ENCODE measurements at regions not wholly inside any gene's neighbourhood (a gene's known extent, or its start where the extent isn't known, plus 50 kb on each side); places are given as distances from the start of the nearest gene placed in this dataset.
"Not testable (repeated sequence)": the region's sequence is repeated elsewhere in the genome, so short reads cannot be mapped to it uniquely, and the experiment has no call there.

DNA sequence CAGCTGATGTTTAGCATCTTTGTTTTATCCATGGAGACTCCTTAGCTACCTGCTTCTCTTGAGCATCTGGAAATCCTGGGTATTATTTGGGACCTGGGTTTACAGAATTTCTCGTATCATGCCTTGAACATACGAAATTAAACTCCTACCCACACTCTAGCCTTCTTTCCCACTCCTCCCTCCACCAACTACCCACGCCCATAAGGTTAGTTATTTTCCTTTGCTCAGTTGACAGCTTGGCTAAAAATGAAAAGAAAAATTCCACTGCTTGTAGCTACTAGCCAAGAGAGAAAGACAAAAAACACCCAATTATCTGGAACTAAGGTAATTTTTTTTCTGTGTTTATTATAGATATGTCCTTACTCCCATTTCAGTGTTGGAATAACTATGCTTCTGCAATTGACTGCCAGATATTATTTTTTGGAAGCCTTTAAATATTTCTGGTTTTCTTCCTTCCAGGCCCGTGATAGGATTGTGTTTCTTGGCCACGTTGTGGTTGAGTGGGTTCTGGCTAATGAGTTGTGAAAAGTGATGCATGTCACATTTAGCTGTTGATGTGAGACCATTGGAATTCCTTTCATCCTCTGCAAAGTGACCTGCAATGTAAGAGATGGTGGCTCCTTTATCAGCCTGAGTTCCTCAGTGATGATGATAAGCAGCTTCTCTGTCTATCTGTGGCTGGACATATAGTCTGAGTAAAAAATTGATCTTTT lies 308.1 kb downstream of the LRRC70 start:
- Histone ChIP-seq H3K9ac (ENCODE audit: low read length) (no peak overlapping the region), H3K9me3 (ENCODE audit: control insufficient read depth, low read depth, low read length) (no peaks in the 10 kb centered on the region), H3K4me1 (ENCODE audit: control insufficient read depth, low read depth, low read length) (no peaks in the 10 kb centered on the region), H3K27ac (ENCODE audit: low read length) (no peak overlapping the region), H3K36me3 (ENCODE audit: control insufficient read depth, low read depth, low read length) (no peaks in the 10 kb centered on the region), H3K27me3 (ENCODE audit: control insufficient read depth, insufficient read depth, low read length) (no peaks in the 10 kb centered on the region), H3K4me3 (ENCODE audit: low read length) (no peak overlapping the region)

DNA sequence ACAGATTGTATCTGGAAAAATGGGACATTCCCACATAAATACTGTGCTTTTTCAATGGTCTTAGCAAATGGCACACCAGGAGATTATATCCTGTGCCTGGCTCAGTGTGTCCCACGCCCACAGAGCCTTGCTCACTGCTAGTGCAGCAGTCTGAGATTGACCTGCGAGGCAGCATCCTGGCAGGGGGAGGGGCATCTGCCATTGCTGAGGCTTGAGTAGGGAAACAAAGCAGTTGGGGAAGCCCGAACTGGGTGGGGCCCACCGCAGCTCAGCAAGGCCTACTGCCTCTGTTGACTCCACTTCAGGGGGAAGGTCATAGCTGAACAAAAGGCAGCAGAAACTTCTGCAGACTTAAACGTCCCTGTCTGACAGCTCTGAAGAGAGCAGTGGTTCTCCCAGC lies 258.7 kb downstream of the LRRC70 start:
- not testable (repeated sequence) for H3K9me3 ChIP-seq (ENCODE audit: control insufficient read depth, low read depth, low read length); H3K9ac ChIP-seq (ENCODE audit: low read length); H3K27ac ChIP-seq (ENCODE audit: low read length); H3K36me3 ChIP-seq (ENCODE audit: control insufficient read depth, low read depth, low read length); H3K4me1 ChIP-seq (ENCODE audit: control insufficient read depth, low read depth, low read length); H3K27me3 ChIP-seq (ENCODE audit: control insufficient read depth, insufficient read depth, low read length); H3K4me3 ChIP-seq (ENCODE audit: low read length)

DNA sequence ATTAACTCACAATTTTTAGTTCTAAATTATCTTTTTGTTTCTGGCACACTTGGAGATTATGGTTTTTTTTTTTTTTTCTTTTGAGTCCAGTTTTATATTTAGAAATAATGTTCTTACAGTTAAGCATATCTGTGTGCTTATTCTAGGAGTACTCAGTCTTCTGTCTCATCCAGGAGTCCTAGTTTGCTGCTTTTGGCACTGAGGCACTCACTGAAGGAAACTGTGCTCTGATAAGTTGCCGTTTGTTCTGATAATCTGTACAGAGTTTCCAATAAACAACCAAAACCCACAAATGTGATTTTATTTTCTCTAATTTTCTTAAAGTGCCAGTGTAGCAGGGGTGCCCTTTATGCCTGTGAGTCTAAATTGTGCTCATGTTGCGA lies 251.0 kb downstream of the LRRC70 start:
- H3K27ac ChIP-seq (ENCODE audit: low read length), result no peak overlapping the region

DNA sequence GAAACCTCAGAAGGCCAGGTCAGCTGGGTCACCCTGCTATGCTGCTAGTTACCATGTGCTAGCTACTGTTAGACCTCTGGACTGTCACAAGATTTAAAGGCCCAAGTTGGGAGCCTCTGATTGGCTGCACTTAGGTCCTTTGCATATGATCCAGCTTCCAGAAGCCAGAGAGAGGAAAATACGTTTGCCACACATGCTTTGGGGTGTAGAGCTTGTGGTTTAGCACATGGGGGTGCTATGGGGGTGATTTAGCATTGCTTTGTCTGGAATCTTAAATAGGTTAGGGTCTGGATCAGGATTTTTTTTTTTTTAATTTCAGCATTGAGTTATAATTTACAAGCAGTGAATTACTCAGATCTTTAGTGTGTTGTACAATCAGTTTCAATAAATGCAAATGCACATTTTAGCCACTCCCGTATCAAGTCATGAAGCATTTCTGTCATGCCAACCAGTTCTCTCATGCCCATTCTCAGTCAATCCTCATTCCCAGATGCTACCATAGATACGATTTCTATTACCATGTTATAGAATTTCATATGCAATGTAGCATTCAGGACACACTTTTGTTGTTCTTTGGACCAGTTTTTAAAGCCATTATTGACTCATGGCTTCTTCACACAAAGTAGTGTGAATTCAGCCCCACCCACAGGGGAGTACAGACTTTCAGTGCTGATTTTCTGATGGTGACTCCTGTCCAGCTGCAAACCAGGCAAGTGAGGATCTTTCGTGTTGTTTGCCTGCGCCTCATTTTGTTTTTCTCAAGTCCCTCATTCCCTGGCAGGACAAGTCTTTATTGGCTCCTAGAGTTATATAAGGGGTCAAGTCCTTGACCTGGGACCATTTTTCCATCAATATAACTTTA lies 250.4 kb downstream of the LRRC70 start:
- no peaks in the 10 kb centered on the region for H3K4me1 ChIP-seq (ENCODE audit: control insufficient read depth, low read depth, low read length)
- no peaks in the 10 kb centered on the region for H3K36me3 ChIP-seq (ENCODE audit: control insufficient read depth, low read depth, low read length)
- H3K27ac ChIP-seq (ENCODE audit: low read length), result no peak overlapping the region
- no peak overlapping the region for H3K4me3 ChIP-seq (ENCODE audit: low read length)
- no peaks in the 10 kb centered on the region for H3K9me3 ChIP-seq (ENCODE audit: control insufficient read depth, low read depth, low read length)
- H3K27me3 ChIP-seq (ENCODE audit: control insufficient read depth, insufficient read depth, low read length), result no peaks in the 10 kb centered on the region
- H3K9ac ChIP-seq (ENCODE audit: low read length), result no peak overlapping the region

More for the DNA sequence above, 251.0 kb downstream of the LRRC70 start:
- H3K4me1 ChIP-seq (ENCODE audit: control insufficient read depth, low read depth, low read length), result no peaks in the 10 kb centered on the region
- no peaks in the 10 kb centered on the region for H3K36me3 ChIP-seq (ENCODE audit: control insufficient read depth, low read depth, low read length)
- H3K4me3 ChIP-seq (ENCODE audit: low read length), result no peak overlapping the region
- no peaks in the 10 kb centered on the region for H3K27me3 ChIP-seq (ENCODE audit: control insufficient read depth, insufficient read depth, low read length)
- no peaks in the 10 kb centered on the region for H3K9me3 ChIP-seq (ENCODE audit: control insufficient read depth, low read depth, low read length)
- H3K9ac ChIP-seq (ENCODE audit: low read length), result no peak overlapping the region

DNA sequence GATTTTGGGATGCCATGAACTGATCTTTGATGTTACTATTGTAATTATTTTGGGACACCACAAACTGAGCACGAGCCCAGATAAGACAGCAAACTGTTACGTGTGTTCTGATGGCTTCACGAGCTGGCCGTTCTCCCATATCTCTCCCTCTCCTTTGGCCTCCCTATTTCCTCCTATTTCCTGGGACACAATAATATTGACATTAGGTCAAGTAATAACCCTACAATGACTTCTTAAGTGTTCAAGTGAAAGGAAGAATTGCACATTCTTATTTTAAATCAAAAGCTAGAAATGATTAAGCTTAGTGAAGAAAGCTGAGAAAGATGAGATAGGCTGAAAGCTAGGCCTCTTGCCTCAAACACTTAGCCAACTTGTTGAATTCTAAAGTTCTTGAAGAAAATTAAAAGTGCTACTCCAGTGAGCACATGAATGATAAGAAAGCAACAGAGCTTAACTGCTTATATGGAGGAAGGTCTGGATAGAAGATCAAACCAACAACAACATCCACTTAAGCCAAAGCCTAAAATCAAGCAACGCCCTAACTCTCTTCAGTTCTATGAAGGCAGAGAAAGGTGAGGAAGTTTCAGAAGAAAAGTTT lies 247.1 kb downstream of the LRRC70 start:
- no peaks in the 10 kb centered on the region for H3K27me3 ChIP-seq (ENCODE audit: control insufficient read depth, insufficient read depth, low read length)
- no peak overlapping the region for H3K9ac ChIP-seq (ENCODE audit: low read length)
- H3K4me1 ChIP-seq (ENCODE audit: control insufficient read depth, low read depth, low read length), result no peaks in the 10 kb centered on the region
- no peak overlapping the region for H3K4me3 ChIP-seq (ENCODE audit: low read length)
- no peaks in the 10 kb centered on the region for H3K36me3 ChIP-seq (ENCODE audit: control insufficient read depth, low read depth, low read length)
- no peak overlapping the region for H3K27ac ChIP-seq (ENCODE audit: low read length)
- H3K9me3 ChIP-seq (ENCODE audit: control insufficient read depth, low read depth, low read length), result no peaks in the 10 kb centered on the region

DNA sequence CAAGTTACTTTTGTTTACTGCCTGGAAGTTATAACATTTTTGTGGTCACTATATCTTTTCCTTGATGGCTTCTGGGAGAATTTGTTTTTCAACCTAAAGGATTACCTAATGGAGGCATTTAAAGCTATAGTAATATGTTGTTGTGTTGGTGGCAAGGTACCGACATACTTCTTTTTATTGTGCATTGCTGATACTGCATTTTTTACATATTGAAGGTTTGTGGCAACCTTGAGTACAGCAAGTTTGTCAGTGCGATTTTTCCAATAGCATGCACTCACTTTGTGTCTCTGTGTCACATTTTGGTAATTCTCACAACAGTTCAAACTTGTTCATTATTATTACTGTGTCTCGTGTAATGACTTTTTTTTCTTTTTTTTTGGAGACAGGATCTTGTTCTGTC lies 246.3 kb downstream of the LRRC70 start:
- Histone ChIP-seq H3K9ac (ENCODE audit: low read length) (no peak overlapping the region), H3K36me3 (ENCODE audit: control insufficient read depth, low read depth, low read length) (no peaks in the 10 kb centered on the region), H3K9me3 (ENCODE audit: control insufficient read depth, low read depth, low read length) (no peaks in the 10 kb centered on the region), H3K27me3 (ENCODE audit: control insufficient read depth, insufficient read depth, low read length) (no peaks in the 10 kb centered on the region), H3K4me3 (ENCODE audit: low read length) (no peak overlapping the region), H3K4me1 (ENCODE audit: control insufficient read depth, low read depth, low read length) (no peaks in the 10 kb centered on the region), H3K27ac (ENCODE audit: low read length) (no peak overlapping the region)

DNA sequence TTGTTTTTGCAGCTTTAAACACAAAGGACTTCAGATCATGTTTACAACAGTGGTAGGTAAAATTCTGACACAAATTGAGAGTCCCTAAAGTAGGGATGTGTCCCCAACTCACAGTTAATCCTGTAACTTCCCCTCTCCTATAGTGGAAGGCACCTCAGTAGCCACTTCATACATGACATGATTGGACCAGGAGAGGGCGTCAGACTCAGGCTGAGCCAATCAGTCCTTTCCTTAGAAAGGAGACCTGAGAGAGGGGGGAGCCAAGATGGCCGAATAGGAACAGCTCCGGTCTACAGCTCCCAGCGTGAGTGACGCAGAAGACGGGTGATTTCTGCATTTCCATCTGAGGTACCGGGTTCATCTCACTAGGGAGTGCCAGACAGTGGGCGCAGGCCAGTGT lies 238.4 kb downstream of the LRRC70 start:
- not testable (repeated sequence) for H3K27ac ChIP-seq (ENCODE audit: low read length); H3K9ac ChIP-seq (ENCODE audit: low read length); H3K27me3 ChIP-seq (ENCODE audit: control insufficient read depth, insufficient read depth, low read length); H3K9me3 ChIP-seq (ENCODE audit: control insufficient read depth, low read depth, low read length); H3K36me3 ChIP-seq (ENCODE audit: control insufficient read depth, low read depth, low read length); H3K4me3 ChIP-seq (ENCODE audit: low read length); H3K4me1 ChIP-seq (ENCODE audit: control insufficient read depth, low read depth, low read length)

DNA sequence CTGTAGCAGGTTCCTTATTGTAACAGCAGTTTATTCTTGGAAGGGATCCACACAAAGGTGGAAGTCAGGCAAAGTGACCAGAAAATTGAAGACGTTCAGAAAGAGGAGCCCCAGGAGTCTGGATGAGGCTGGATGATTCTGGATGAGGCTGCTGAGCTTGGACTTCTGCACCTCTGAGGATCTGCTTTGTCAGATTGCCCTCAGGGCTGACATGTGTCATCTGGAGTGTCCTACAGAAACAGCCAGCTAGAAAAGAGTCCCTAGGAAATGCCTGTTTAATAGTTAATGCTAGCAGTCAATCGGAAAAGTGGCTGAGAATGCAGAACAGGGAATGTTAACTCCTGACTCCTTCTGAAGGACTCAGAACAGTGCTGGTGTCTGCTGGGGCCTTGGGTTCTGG lies 236.4 kb downstream of the LRRC70 start:
- H3K9me3 ChIP-seq (ENCODE audit: control insufficient read depth, low read depth, low read length), result no peaks in the 10 kb centered on the region
- no peaks in the 10 kb centered on the region for H3K27me3 ChIP-seq (ENCODE audit: control insufficient read depth, insufficient read depth, low read length)
- H3K27ac ChIP-seq (ENCODE audit: low read length), result no peak overlapping the region
- no peaks in the 10 kb centered on the region for H3K36me3 ChIP-seq (ENCODE audit: control insufficient read depth, low read depth, low read length)
- no peaks in the 10 kb centered on the region for H3K4me1 ChIP-seq (ENCODE audit: control insufficient read depth, low read depth, low read length)
- no peak overlapping the region for H3K4me3 ChIP-seq (ENCODE audit: low read length)
- H3K9ac ChIP-seq (ENCODE audit: low read length), result no peak overlapping the region

DNA sequence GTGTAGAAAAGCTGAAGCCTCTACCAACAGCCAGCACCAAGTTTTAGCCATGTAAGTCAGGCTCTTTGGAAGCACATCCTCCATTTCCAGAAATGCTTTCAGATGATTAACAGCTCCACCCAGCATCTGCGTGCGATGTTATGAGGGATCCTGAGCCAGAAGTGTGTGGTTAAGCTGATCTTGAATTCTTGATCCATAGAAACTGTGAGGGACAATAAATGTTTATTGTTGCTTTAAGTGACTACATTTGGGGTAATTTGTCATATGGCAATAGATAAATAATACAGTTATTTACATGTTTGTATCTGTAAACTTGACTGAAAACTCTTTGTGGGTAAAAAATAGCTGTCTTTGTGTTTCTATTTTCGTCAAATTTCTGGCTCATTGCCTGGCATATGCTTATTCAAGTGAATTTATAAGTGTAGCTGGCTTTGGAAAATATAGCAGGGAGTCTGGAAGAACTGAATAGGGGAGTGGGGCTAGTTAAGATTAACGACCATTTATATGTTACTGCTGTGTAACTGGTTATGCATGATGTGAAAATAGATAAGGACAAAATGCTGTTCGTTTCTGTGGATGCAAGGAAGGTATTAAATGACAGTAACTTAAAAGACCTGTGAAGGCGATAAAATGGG lies 234.1 kb downstream of the LRRC70 start:
- H3K4me3 ChIP-seq (ENCODE audit: low read length), result no peak overlapping the region
- H3K4me1 ChIP-seq (ENCODE audit: control insufficient read depth, low read depth, low read length), result no peaks in the 10 kb centered on the region
- H3K27ac ChIP-seq (ENCODE audit: low read length), result no peak overlapping the region
- no peak overlapping the region for H3K9ac ChIP-seq (ENCODE audit: low read length)
- no peaks in the 10 kb centered on the region for H3K27me3 ChIP-seq (ENCODE audit: control insufficient read depth, insufficient read depth, low read length)
- H3K9me3 ChIP-seq (ENCODE audit: control insufficient read depth, low read depth, low read length), result no peaks in the 10 kb centered on the region
- no peaks in the 10 kb centered on the region for H3K36me3 ChIP-seq (ENCODE audit: control insufficient read depth, low read depth, low read length)

DNA sequence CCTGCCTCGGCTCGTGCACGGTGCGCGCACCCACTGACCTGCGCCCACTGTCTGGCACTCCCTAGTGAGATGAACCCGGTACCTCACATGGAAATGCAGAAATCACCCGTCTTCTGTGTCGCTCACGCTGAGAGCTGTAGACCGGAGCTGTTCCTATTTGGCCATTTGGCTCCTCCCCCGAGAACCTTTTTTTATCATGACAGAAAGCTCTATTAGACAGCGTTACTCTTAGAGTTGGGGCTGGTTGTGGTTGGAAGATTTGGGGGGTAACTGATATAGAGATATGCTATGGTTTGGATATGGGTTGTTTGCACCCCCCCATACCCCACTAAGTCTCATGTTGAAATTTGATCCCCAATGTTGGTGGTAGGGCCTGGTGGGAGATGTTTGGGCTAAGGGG lies 226.2 kb downstream of the LRRC70 start:
- peak overlapping the region; percentile 54 for H3K4me3 ChIP-seq (ENCODE audit: low read length)
- not testable (repeated sequence) for H3K9me3 ChIP-seq (ENCODE audit: control insufficient read depth, low read depth, low read length); H3K27me3 ChIP-seq (ENCODE audit: control insufficient read depth, insufficient read depth, low read length); H3K4me1 ChIP-seq (ENCODE audit: control insufficient read depth, low read depth, low read length); H3K9ac ChIP-seq (ENCODE audit: low read length); H3K27ac ChIP-seq (ENCODE audit: low read length); H3K36me3 ChIP-seq (ENCODE audit: control insufficient read depth, low read depth, low read length)

DNA sequence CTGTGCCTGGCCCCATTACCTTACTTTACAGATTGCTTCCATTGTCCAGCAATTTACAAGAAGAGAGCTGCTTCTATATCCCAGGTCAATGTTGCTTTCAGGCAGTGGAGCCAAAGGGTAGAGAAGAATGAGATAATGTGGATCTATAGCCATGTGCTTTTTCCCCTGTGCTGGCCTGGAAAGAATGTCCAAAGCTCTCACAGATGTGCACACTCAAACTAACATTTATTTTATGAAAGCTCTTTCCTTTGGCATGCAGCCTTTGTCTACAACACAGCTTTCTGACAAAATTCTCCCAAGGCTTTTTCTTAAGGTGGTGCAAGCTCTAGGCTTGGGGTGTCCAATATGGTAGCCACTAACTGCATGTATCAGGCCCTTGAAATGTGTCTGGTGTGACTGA lies 217.3 kb downstream of the LRRC70 start:
- H3K4me1 ChIP-seq (ENCODE audit: control insufficient read depth, low read depth, low read length), result no peaks in the 10 kb centered on the region

More for the DNA sequence above, 217.3 kb downstream of the LRRC70 start:
- Histone ChIP-seq H3K4me3 (ENCODE audit: low read length) (no peak overlapping the region), H3K27me3 (ENCODE audit: control insufficient read depth, insufficient read depth, low read length) (no peaks in the 10 kb centered on the region), H3K27ac (ENCODE audit: low read length) (no peak overlapping the region), H3K9me3 (ENCODE audit: control insufficient read depth, low read depth, low read length) (peaks cover 12% of the 10 kb centered on the region), H3K36me3 (ENCODE audit: control insufficient read depth, low read depth, low read length) (no peaks in the 10 kb centered on the region), H3K9ac (ENCODE audit: low read length) (no peak overlapping the region)

Data from iPS-18a (cell line).